ENCODE measurements at regions not wholly inside any gene's neighbourhood (a gene's known extent, or its start where the extent isn't known, plus 50 kb on each side); places are given as distances from the start of the nearest gene placed in this dataset.
"Not testable (repeated sequence)": the region's sequence is repeated elsewhere in the genome, so short reads cannot be mapped to it uniquely, and the experiment has no call there.

GRCh38 chr12:131318045-131318685 is 364.5 kb downstream of the ADGRD1 start:
- Histone ChIP-seq H3K27me3 (ENCODE audit: control insufficient read depth, insufficient read depth, low read length) (peaks cover 4% of the 10 kb centered on the region), H3K4me1 (no peaks in the 10 kb centered on the region), H3K4me3 (ENCODE audit: low read depth, low read length) (no peak overlapping the region), H3K79me2 (no peaks in the 10 kb centered on the region), H2AFZ (no peak overlapping the region), H3K9me3 (ENCODE audit: control insufficient read depth, low read length) (no peaks in the 10 kb centered on the region), H3K27ac (no peak overlapping the region), H3K4me2 (ENCODE audit: low read length) (no peak overlapping the region), H3K36me3 (ENCODE audit: control insufficient read depth, insufficient read depth, low read length) (no peaks in the 10 kb centered on the region), H3K9ac (no peak overlapping the region)
- TF ChIP-seq, protein P1, sequence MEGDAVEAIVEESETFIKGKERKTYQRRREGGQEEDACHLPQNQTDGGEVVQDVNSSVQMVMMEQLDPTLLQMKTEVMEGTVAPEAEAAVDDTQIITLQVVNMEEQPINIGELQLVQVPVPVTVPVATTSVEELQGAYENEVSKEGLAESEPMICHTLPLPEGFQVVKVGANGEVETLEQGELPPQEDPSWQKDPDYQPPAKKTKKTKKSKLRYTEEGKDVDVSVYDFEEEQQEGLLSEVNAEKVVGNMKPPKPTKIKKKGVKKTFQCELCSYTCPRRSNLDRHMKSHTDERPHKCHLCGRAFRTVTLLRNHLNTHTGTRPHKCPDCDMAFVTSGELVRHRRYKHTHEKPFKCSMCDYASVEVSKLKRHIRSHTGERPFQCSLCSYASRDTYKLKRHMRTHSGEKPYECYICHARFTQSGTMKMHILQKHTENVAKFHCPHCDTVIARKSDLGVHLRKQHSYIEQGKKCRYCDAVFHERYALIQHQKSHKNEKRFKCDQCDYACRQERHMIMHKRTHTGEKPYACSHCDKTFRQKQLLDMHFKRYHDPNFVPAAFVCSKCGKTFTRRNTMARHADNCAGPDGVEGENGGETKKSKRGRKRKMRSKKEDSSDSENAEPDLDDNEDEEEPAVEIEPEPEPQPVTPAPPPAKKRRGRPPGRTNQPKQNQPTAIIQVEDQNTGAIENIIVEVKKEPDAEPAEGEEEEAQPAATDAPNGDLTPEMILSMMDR (IDR thresholded peaks at IDR 0.05) = no peak

DNA sequence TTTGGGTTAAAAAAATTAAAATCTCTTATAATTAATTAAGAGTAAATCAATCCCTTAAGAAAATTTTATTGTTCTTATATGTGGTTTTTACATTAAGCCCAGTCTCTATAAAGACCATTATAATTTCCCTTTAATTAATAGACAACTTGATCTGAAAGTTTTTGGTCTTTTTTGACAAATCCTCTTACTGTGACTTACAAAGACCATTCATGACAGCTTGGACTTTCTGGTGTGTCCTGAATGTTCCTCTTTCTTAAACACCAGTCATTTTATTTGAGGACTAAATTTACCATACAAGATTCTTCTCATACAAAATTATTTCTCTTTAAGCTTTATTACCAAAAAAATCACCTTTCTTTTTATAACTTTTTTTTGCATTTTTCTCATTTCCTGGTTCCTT is 368.3 kb downstream of the ADGRD1 start:
- Histone ChIP-seq H3K27me3 (ENCODE audit: control insufficient read depth, insufficient read depth, low read length) (no peaks in the 10 kb centered on the region), H3K4me3 (ENCODE audit: low read depth, low read length) (no peak overlapping the region), H3K4me2 (ENCODE audit: low read length) (no peak overlapping the region), H3K79me2 (no peaks in the 10 kb centered on the region), H3K4me1 (no peaks in the 10 kb centered on the region), H3K9ac (no peak overlapping the region), H3K9me3 (ENCODE audit: control insufficient read depth, low read length) (no peaks in the 10 kb centered on the region), H2AFZ (no peak overlapping the region), H3K36me3 (ENCODE audit: control insufficient read depth, insufficient read depth, low read length) (no peaks in the 10 kb centered on the region), H3K27ac (no peak overlapping the region)
- TF ChIP-seq, protein P1 (IDR thresholded peaks at IDR 0.05) = no peak

DNA sequence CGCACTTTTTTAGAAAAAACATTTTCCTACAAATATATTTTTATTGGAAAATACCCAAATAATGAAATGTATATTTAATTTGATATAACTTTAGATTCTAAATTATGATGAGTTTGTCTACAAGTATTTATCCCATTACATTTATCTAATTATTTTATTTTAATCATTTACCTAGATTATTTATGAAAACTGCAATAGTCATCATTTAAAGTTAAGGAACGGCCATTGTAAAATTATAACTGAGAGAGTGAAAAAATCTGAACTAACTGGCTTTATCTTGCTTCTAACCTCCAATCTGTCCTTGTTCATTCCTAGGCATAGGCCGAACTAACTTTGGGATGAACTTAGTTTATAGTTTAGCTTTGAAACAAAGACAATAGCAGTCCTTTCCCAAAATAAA is 368.8 kb downstream of the ADGRD1 start:
- H3K4me3 ChIP-seq (ENCODE audit: low read depth, low read length); H3K36me3 ChIP-seq (ENCODE audit: control insufficient read depth, insufficient read depth, low read length); H3K79me2 ChIP-seq; H3K9ac ChIP-seq; H3K4me1 ChIP-seq; H3K4me2 ChIP-seq (ENCODE audit: low read length); H2AFZ ChIP-seq; H3K27me3 ChIP-seq (ENCODE audit: control insufficient read depth, insufficient read depth, low read length); H3K9me3 ChIP-seq (ENCODE audit: control insufficient read depth, low read length); H3K27ac ChIP-seq: not testable (repeated sequence)

- no peaks in the 10 kb centered on the region for H3K4me1 ChIP-seq
Observed at GRCh38 chr12:131323879-131324278, 370.2 kb downstream of the ADGRD1 start.

DNA sequence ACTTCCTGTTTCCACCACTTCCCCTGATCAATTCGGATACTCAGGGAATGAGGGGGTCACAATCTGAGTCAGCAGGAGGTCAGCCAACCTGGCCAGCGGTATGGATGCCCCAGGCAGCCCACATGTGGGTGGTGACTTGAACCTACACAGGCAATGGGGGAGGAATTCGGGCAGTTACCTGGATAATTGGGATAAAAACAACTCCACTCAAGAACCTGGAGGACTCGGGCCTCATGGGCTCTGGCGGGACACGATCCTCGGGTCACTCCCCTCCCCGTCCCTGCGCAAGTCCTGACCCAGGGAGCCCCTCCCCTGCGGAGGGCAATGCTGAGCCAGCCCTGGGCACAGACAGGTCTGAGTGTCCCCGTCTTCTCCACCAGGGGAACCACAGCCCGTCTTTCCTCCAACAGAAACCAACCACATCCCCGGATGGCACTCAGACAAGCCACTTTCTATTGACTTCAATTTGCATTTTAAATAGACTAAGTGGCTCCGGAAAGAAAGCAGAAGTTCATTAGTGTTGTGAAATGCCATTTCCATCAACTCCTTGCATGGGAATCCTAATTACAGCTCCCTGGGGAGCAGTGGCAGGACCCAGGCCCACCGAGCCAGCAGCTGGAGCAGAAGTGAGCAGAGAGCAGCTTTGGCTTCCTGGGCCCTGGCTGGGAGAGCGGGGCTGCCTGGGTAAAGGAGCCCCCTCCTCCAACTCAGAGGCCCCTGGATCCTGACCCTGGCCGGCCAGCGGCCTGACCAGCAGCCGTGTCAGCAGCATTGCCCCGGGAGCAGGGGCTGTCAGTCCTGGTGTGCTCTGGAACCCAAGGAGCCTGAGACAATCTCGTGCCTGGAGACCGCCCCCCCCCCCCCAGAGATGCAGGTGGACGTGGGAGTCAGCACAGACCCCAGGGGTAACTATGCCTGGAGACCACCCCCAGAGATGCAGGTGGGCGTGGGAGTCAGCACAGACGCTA is 374.1 kb downstream of the ADGRD1 start:
- TF ChIP-seq, protein P1 (IDR thresholded peaks at IDR 0.05) = no peak
- Histone ChIP-seq H2AFZ (no peak overlapping the region), H3K27me3 (ENCODE audit: control insufficient read depth, insufficient read depth, low read length) (no peaks in the 10 kb centered on the region), H3K79me2 (no peaks in the 10 kb centered on the region), H3K9ac (no peak overlapping the region), H3K27ac (no peak overlapping the region), H3K4me1 (no peaks in the 10 kb centered on the region), H3K36me3 (ENCODE audit: control insufficient read depth, insufficient read depth, low read length) (no peaks in the 10 kb centered on the region), H3K9me3 (ENCODE audit: control insufficient read depth, low read length) (no peaks in the 10 kb centered on the region), H3K4me2 (ENCODE audit: low read length) (no peak overlapping the region), H3K4me3 (ENCODE audit: low read depth, low read length) (no peak overlapping the region)

More at GRCh38 chr12:131323879-131324278, 370.2 kb downstream of the ADGRD1 start:
- TF ChIP-seq, protein P1 (IDR thresholded peaks at IDR 0.05) = no peak
- no peak overlapping the region for H3K4me2 ChIP-seq (ENCODE audit: low read length)
- H3K9ac ChIP-seq = no peak overlapping the region
- H3K36me3 ChIP-seq (ENCODE audit: control insufficient read depth, insufficient read depth, low read length) = no peaks in the 10 kb centered on the region
- no peaks in the 10 kb centered on the region for H3K27me3 ChIP-seq (ENCODE audit: control insufficient read depth, insufficient read depth, low read length)
- no peak overlapping the region for H3K27ac ChIP-seq
- no peak overlapping the region for H3K4me3 ChIP-seq (ENCODE audit: low read depth, low read length)
- no peak overlapping the region for H2AFZ ChIP-seq
- H3K9me3 ChIP-seq (ENCODE audit: control insufficient read depth, low read length) = no peaks in the 10 kb centered on the region
- H3K79me2 ChIP-seq = no peaks in the 10 kb centered on the region

DNA sequence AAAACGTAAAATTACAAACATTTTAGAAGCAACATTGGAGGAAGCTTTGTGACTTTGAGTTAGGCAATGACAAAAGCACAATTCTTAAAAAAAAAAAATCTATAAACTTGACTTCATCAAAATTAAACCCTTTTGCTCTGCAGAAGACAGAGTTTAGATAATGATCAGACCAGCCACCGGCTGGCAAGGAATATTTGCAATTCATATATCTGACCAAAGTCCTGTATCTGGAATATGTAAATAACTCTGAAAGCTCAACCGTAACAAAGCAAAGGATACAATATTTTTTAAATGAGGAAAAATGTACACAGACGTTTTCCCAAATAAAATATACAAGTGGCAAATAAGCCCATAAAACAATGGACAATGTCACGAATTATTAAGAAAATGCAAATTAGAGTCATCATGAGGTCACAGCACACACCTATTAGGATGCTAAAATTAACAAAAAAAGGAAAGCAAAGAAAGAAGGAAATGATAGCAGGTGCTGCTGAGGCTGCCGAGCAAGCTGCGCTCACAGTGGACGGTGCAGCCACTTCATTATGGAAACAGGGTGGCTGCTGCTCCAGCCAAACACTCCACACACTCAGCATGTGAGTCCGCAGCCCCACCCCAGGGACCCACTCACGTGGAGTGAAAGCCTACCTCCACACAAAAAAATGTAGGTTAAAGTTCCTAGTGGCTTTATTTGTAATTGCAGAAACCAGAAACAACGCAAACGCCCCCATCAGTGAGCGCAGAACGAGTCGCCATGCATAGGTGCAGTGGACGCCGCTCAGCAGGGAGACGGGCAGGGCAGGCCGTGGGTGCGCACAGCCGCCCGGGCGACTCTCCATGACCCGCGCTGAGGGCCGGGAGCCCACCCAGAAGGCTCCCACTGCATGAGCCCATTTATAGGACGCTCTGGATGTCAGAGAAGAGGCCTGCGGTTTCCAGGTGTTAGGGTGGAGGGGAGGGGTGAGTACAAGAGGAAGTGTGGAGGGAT is 375.4 kb downstream of the ADGRD1 start:
- H3K27ac ChIP-seq; H3K4me3 ChIP-seq (ENCODE audit: low read depth, low read length); H2AFZ ChIP-seq; H3K4me2 ChIP-seq (ENCODE audit: low read length); H3K79me2 ChIP-seq; H3K36me3 ChIP-seq (ENCODE audit: control insufficient read depth, insufficient read depth, low read length); H3K27me3 ChIP-seq (ENCODE audit: control insufficient read depth, insufficient read depth, low read length); H3K9ac ChIP-seq; H3K9me3 ChIP-seq (ENCODE audit: control insufficient read depth, low read length); H3K4me1 ChIP-seq: not testable (repeated sequence)

Data from parathyroid adenoma (tissue), 2 donors.